ENCODE measurements at regions not wholly inside any gene's neighbourhood (a gene's known extent, or its start where the extent isn't known, plus 50 kb on each side); places are given as distances from the start of the nearest gene placed in this dataset.

DNA sequence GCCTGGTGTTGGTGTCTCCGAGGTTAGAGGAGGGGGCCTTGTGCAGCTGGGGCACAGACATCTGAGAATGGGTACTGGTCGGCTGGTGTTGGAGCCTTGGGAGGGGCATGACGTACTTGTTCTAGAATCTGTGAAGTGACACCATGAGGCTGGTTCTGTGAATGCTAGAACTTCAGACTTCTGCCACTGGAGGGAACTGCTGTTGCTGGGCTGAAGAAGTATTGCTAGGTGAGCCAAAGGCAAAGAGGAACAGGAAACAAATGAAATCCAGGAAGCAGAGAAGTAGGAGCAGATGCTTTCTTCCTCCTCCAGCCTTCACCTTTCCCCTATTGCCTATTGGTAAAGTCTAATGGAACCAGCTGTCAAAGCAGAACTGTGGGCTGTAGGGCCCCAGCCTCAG is 120.9 kb upstream of the DDIT4L start:
- TF ChIP-seq, protein P1, sequence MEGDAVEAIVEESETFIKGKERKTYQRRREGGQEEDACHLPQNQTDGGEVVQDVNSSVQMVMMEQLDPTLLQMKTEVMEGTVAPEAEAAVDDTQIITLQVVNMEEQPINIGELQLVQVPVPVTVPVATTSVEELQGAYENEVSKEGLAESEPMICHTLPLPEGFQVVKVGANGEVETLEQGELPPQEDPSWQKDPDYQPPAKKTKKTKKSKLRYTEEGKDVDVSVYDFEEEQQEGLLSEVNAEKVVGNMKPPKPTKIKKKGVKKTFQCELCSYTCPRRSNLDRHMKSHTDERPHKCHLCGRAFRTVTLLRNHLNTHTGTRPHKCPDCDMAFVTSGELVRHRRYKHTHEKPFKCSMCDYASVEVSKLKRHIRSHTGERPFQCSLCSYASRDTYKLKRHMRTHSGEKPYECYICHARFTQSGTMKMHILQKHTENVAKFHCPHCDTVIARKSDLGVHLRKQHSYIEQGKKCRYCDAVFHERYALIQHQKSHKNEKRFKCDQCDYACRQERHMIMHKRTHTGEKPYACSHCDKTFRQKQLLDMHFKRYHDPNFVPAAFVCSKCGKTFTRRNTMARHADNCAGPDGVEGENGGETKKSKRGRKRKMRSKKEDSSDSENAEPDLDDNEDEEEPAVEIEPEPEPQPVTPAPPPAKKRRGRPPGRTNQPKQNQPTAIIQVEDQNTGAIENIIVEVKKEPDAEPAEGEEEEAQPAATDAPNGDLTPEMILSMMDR (IDR thresholded peaks at IDR 0.05; ENCODE audit: control extremely low read depth, extremely low read depth, low read depth, missing control alignments), result no peak
- ChIA-PET POLR2A (no interaction called here), CTCF (interaction anchor here (0.8 to 1.2 kb wide), 2 partner anchors 8 to 10 kb away, joined by 3 to 4 read pairs; no protein-coding TSS in a partner anchor)
- no peak for DNase-seq (ENCODE audit: extremely low spot score)

DNA sequence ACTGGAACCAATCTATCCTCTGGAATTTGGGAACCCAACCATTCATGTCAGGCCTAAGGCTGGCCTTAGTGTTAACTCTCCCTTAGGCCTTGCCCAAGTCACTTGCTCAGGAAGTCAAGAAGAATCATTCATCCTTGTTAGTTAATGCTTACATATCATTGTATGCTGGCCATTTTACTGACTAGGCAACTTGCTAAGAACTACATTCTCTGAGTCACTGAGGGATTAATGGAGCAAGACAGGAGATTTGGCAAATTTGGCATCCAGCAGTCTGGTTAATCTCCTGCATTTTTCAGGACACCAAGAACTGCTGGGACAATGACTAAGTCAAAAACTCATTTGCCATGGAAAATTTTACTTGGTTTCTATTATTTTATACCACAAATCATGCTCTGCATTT is 115.8 kb upstream of the DDIT4L start:
- ChIA-PET POLR2A (interaction anchor here (0.6 kb wide), 1 partner anchor 8 kb away, joined by 3 read pairs; no protein-coding TSS in a partner anchor), CTCF (interaction anchor here (1.3 kb wide), 1 partner anchor 213 kb away, joined by 4 read pairs; no protein-coding TSS in a partner anchor)
- TF ChIP-seq, protein P1 (IDR thresholded peaks at IDR 0.05; ENCODE audit: control extremely low read depth, extremely low read depth, low read depth, missing control alignments), result no peak
- DNase-seq (ENCODE audit: extremely low spot score), result no peak

DNA sequence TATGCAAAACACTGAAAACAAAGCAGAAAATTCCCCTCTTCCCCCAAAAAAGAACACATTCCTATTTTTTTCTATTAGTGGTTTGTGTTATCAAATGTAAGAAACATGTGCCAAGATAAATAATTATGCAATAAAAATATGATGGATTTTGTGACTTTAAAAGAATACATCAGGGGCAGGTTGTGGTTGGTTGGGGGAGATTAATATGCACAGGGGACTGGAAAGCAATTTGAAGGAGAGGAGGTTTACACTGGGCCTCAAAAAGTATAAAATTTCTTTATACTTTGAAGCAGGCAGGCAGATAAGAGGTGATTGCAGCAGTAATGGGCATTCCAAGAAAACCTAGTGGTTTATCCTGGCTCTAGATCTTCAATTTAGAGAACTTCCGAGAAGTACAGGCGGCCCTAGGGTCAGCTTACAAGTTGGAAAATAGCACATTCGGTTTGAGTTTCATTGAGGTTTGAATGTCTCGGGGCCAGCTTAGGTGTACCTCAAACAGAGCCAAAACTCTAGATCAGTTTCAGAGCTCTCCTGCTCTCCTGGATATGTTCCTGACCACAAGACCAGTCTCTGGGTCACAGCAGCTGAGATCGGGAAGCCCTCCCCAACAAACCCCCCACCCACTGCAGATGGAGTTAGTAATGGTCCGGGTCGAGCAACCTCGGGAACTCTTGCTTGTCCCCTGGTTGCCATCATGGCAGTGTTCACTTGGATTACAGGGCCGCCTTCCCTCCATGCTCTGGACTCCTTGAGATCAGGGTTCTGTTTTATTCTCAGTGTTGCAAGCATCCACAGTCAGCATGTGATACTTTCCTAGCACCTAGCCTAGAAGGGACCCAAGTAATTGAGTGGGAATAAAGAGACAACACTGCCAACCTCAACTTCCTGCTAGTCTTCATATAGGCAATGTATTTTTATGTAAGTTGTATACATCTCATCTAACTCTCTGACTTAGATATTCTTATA is 112.1 kb upstream of the DDIT4L start:
- DNase-seq (ENCODE audit: extremely low spot score), result no peak
- TF ChIP-seq, protein P1 (IDR thresholded peaks at IDR 0.05; ENCODE audit: control extremely low read depth, extremely low read depth, low read depth, missing control alignments), result no peak
- ChIA-PET CTCF (interaction anchor here (1.0 to 1.5 kb wide), 3 partner anchors 9 to 11 kb away, joined by 3 to 4 read pairs (median 3); no protein-coding TSS in a partner anchor), POLR2A (no interaction called here)

DNA sequence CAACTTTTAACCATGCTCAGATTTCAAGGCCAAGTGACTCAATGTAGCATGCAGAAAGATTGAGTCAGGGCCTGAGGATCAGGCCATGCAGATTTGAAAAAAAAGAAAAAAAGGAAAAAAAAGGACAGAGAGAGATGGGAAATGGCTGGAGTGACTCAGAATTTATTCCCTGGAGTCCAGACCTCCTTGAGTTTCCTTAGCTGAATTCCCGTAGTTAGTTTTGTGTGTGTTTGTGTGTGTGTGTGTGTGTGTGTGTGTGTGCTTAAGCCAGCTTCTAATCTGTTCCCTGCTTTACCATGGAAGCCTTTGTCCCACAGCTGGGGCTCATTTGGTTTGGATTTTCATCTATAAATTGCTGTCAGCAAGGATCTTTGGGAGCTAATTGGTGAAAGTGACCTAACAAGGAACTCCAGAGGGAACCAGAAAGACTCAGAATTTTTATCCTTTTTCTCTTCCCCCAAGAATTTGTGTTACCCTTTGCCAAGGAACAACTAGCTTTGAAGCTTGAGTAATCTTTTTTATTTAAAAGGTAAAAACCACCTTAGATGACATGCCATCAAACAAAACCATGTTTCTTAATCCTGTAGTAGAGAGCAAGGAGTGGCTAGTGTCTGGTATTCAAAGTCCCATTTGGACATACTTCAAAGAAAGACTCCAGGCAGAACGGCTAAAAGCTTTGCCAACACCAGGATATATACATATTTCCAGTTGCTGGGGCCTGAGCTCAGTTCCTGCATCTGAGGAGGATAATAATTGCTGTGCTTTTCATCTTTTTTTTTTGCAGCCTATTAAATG is 109.0 kb upstream of the DDIT4L start:
- CTCF ChIA-PET, result no interaction called here
- TF ChIP-seq, protein P1 (IDR thresholded peaks at IDR 0.05; ENCODE audit: control extremely low read depth, extremely low read depth, low read depth, missing control alignments), result no peak
- POLR2A ChIA-PET, result no interaction called here
- DNase-seq (ENCODE audit: extremely low spot score), result no peak

DNA sequence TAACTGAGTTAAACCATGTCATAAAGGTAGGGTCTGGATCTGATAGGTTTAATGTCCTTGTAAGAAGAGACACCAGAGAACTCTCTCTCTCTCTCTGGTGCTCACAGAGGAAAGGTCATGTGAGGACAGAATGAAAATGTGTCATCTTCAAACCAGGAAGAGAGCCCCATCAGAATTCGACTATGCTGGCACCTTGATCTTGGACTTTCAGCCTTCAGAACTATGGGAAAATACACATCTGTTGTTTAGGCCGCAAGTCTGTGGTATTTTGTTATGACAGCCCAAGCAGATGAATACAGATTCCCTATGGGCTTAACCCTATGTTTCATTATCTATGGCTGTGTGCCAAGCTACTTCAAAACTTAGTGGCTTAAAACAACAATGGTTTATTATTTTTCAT is 105.5 kb upstream of the DDIT4L start:
- DNase-seq (ENCODE audit: extremely low spot score), result no peak
- TF ChIP-seq, protein P1 (IDR thresholded peaks at IDR 0.05; ENCODE audit: control extremely low read depth, extremely low read depth, low read depth, missing control alignments), result no peak
- ChIA-PET POLR2A (no interaction called here), CTCF (no interaction called here)

DNA sequence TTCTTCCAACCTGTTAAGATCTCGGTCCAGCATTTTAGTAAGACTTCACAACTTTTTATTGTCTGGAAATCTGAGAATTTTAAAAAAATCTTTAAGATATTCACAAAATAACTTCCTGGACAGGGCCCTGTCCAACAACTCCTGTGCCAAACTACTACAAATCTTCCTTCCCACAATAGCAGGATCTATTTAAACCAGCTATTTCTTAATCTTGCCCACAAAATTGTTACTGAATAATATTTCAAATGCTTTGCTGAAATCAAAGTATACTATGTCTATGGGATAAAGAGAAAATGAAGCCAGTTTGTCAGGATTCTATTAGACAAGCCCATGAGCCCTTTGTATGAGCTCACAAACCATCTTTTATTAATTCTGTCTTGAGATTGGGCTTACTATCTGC is 104.1 kb upstream of the DDIT4L start:
- TF ChIP-seq, protein P1 (IDR thresholded peaks at IDR 0.05; ENCODE audit: control extremely low read depth, extremely low read depth, low read depth, missing control alignments), result no peak
- no peak for DNase-seq (ENCODE audit: extremely low spot score)
- ChIA-PET CTCF (interaction anchor here (1.5 kb wide), 1 partner anchor 13 kb away, joined by 5 read pairs; no protein-coding TSS in a partner anchor), POLR2A (no interaction called here)

Measured in GM10248 (cell line).